ENCODE measurements at regions not wholly inside any gene's neighbourhood (a gene's known extent, or its start where the extent isn't known, plus 50 kb on each side); places are given as distances from the start of the nearest gene placed in this dataset.

GRCh38 chr12:60475825-60476224 is 880.0 kb downstream of the SLC16A7 start:
- H3K4me1 ChIP-seq (ENCODE audit: control insufficient read depth, insufficient read depth, low read length), result no peaks in the 10 kb centered on the region
- H3K27ac ChIP-seq (ENCODE audit: extremely low read depth, low read depth, low read length), result no peak overlapping the region
- H3K4me3 ChIP-seq (ENCODE audit: low read depth, low read length), result no peak overlapping the region
- CTCF ChIA-PET, result interaction anchor here (0.7 kb wide), 1 partner anchor 1352 kb away, joined by 3 read pairs; no protein-coding TSS in a partner anchor
- H3K36me3 ChIP-seq (ENCODE audit: control insufficient read depth in 2 of 2, insufficient read depth in 1 of 2, low read length in 2 of 2), result no peaks in the 10 kb centered on the region
- no peaks in the 10 kb centered on the region for H3K9me3 ChIP-seq (ENCODE audit: control insufficient read depth, insufficient read depth, low read depth, low read length)
- POLR2A ChIA-PET, result no interaction called here
- TF ChIP-seq ZNF138 (tag by site-specific recombination; IDR thresholded peaks at IDR 0.05; ENCODE audit: borderline replicate concordance), result no peak
- no peak for TF ChIP-seq SCRT2 (tag by site-specific recombination; IDR thresholded peaks at IDR 0.05)
- TF ChIP-seq ZNF148 (tag by site-specific recombination; IDR thresholded peaks at IDR 0.05; ENCODE audit: borderline replicate concordance), result no peak
- TF ChIP-seq HOXD13 (CRISPR knock-in tag; IDR thresholded peaks at IDR 0.05; ENCODE audit: borderline replicate concordance), result no peak
- no peak for TF ChIP-seq ZNF280C (tag by site-specific recombination; IDR thresholded peaks at IDR 0.05)

GRCh38 chr12:60487284-60487683 is 891.5 kb downstream of the SLC16A7 start:
- Histone ChIP-seq H3K4me1 (ENCODE audit: control insufficient read depth, insufficient read depth, low read length) (no peaks in the 10 kb centered on the region), H3K27ac (ENCODE audit: extremely low read depth, low read depth, low read length) (no peak overlapping the region), H3K36me3 (ENCODE audit: control insufficient read depth in 2 of 2, insufficient read depth in 1 of 2, low read length in 2 of 2) (no peaks in the 10 kb centered on the region), H3K9me3 (ENCODE audit: control insufficient read depth, insufficient read depth, low read depth, low read length) (no peaks in the 10 kb centered on the region), H3K4me3 (ENCODE audit: low read depth, low read length) (no peak overlapping the region)
- CTCF ChIA-PET, result no interaction called here
- POLR2A ChIA-PET, result no interaction called here
- no peak for TF ChIP-seq ZBTB8A (tag by site-specific recombination; IDR thresholded peaks at IDR 0.05)
- no peak for TF ChIP-seq ZNF707 (tag by site-specific recombination; IDR thresholded peaks at IDR 0.05)
- no peak for TF ChIP-seq ZNF585B (tag by site-specific recombination; IDR thresholded peaks at IDR 0.05)
- no peak for TF ChIP-seq ZNF148 (tag by site-specific recombination; IDR thresholded peaks at IDR 0.05; ENCODE audit: borderline replicate concordance)
- no peak for TF ChIP-seq ZNF626 (tag by site-specific recombination; IDR thresholded peaks at IDR 0.05)
- TF ChIP-seq ZNF843 (tag by site-specific recombination; IDR thresholded peaks at IDR 0.05), result no peak
- no peak for TF ChIP-seq KLF17 (tag by site-specific recombination; IDR thresholded peaks at IDR 0.05)
- no peak for TF ChIP-seq REST (tag by site-specific recombination; IDR thresholded peaks at IDR 0.05)
- TF ChIP-seq ZNF518A (tag by site-specific recombination; conservative IDR thresholded peaks at IDR 0.05; ENCODE audit: low read depth), result no peak
- TF ChIP-seq YY2 (tag by site-specific recombination; IDR thresholded peaks at IDR 0.05), result no peak
- TF ChIP-seq KLF8 (tag by site-specific recombination; IDR thresholded peaks at IDR 0.05), result no peak
- no peak for TF ChIP-seq ZBTB26 (tag by site-specific recombination; optimal IDR thresholded peaks at IDR 0.05)

Data from HEK293 (cell line).